MCF 10A (cell line): ENCODE measurements at regions not wholly inside any gene's neighbourhood (a gene's known extent, or its start where the extent isn't known, plus 50 kb on each side); places are given as distances from the start of the nearest gene placed in this dataset.

Source experiments
- BruUV-seq: library from RNA; stranded (reverse); fragments of 400-500 nt; replicated peaks from 2 replicates; lab custom pipeline; 2021; lab: Mats Ljungman, UMichigan
- CTCF ChIA-PET: fragments of 300-600 bp; sonication (Branson Sonifier 250); formaldehyde crosslinking; extraction: SDS; loops from one replicate; lab custom pipeline; 2021; ENCODE audit warnings: antibody characterized with exemption, inconsistent platforms; lab: Yijun Ruan, JAX
- POLR2A ChIA-PET: fragments of 300-600, 350-650 bp; sonication (Branson Sonifier 250); formaldehyde crosslinking; extraction: SDS; loops from one replicate; lab custom pipeline; 2020; ENCODE audit warnings: antibody characterized with exemption, inconsistent platforms; lab: Yijun Ruan, JAX
- DNase-seq: peaks from one replicate; pipeline ENCODE4 v3.0.0-alpha.2; 2018; ENCODE audit not compliant: unreplicated experiment
- H3K27ac Mint-ChIP-seq: one replicate; pipeline ENCODE4 v1.8.0; 2022; ENCODE audit warnings: mild to moderate bottlenecking, low read depth, mixed read lengths; ENCODE audit not compliant: unreplicated experiment
- H3K27me3 Mint-ChIP-seq: one replicate; pipeline ENCODE4 v1.8.0; 2022; ENCODE audit warnings: mixed read lengths; ENCODE audit not compliant: insufficient read depth, unreplicated experiment
- H3K36me3 Mint-ChIP-seq: one replicate; pipeline ENCODE4 v1.8.0; 2022; ENCODE audit warnings: mild to moderate bottlenecking, moderate library complexity, mixed read lengths; ENCODE audit not compliant: insufficient read depth, unreplicated experiment
- H3K4me1 Mint-ChIP-seq: one replicate; pipeline ENCODE4 v1.8.0; 2022; ENCODE audit warnings: mixed read lengths; ENCODE audit not compliant: insufficient read depth, unreplicated experiment
- H3K4me3 Mint-ChIP-seq: one replicate; pipeline ENCODE4 v1.8.0; 2022; ENCODE audit warnings: mild to moderate bottlenecking, moderate library complexity, mixed read lengths; ENCODE audit not compliant: unreplicated experiment
- H3K9me3 Mint-ChIP-seq: one replicate; pipeline ENCODE4 v1.8.0; 2022; ENCODE audit warnings: mixed read lengths; ENCODE audit not compliant: unreplicated experiment
- CTCF ChIP-seq: fragments of 200-600 bp; IDR thresholded peaks from one replicate; pipeline ENCODE4 v1.8.0; 2022; ENCODE audit warnings: antibody characterized with exemption, mild to moderate bottlenecking; ENCODE audit not compliant: unreplicated experiment
- intact Hi-C: fragments of 100-400 bp; cut with micrococcal nuclease; formaldehyde crosslinking; loops from 2 replicates; pipeline ENCODE4 v1.14.1; 2022

GRCh38 chr2:235217846-235218245 is 266.0 kb downstream of the SH3BP4 start:
- Mint-ChIP-seq H3K36me3 (no peaks in the 10 kb centered on the region), H3K9me3 (no peaks in the 10 kb centered on the region), H3K4me3 (no peak overlapping the region), H3K27ac (no peak overlapping the region), H3K27me3 (peaks cover 47% of the 10 kb centered on the region), H3K4me1 (no peaks in the 10 kb centered on the region)
- CTCF ChIA-PET: no interaction called here
- BruUV-seq: no TSS peak
- no peak for TF ChIP-seq CTCF
- intact Hi-C loops: no loop called here
- POLR2A ChIA-PET: interaction anchor here (0.7 kb wide), 1 partner anchor 344 kb away, joined by 3 read pairs; no protein-coding TSS in a partner anchor
- peak; percentile 52 for DNase-seq

- no peak for TF ChIP-seq CTCF
- peaks cover 47% of the 10 kb centered on the region for H3K27me3 Mint-ChIP-seq
- CTCF ChIA-PET: no interaction called here
- no TSS peak for BruUV-seq
- no peaks in the 10 kb centered on the region for H3K4me1 Mint-ChIP-seq
- H3K36me3 Mint-ChIP-seq: no peaks in the 10 kb centered on the region
- no peak overlapping the region for H3K4me3 Mint-ChIP-seq
- DNase-seq: no peak
- no peak overlapping the region for H3K27ac Mint-ChIP-seq
- POLR2A ChIA-PET: no interaction called here
- H3K9me3 Mint-ChIP-seq: no peaks in the 10 kb centered on the region
- intact Hi-C loops: no loop called here
Observed at GRCh38 chr2:235218486-235218907, 266.7 kb downstream of the SH3BP4 start.

- Mint-ChIP-seq H3K27ac (no peak overlapping the region), H3K36me3 (no peaks in the 10 kb centered on the region), H3K27me3 (peaks cover 47% of the 10 kb centered on the region), H3K9me3 (no peaks in the 10 kb centered on the region), H3K4me1 (no peaks in the 10 kb centered on the region), H3K4me3 (no peak overlapping the region)
- no TSS peak for BruUV-seq
- ChIA-PET POLR2A (no interaction called here), CTCF (interaction anchor here (0.8 kb wide), 1 partner anchor 375 kb away, joined by 3 read pairs; no protein-coding TSS in a partner anchor)
- intact Hi-C loops: no loop called here
- no peak for TF ChIP-seq CTCF
- no peak for DNase-seq
Observed at GRCh38 chr2:235219048-235219447, 267.2 kb downstream of the SH3BP4 start.

GRCh38 chr2:235220331-235220730 is 268.5 kb downstream of the SH3BP4 start:
- intact Hi-C loops: no loop called here
- TF ChIP-seq CTCF: no peak
- BruUV-seq: no TSS peak
- POLR2A ChIA-PET: no interaction called here
- peaks cover 47% of the 10 kb centered on the region for H3K27me3 Mint-ChIP-seq
- CTCF ChIA-PET: no interaction called here
- H3K4me1 Mint-ChIP-seq: no peaks in the 10 kb centered on the region
- no peaks in the 10 kb centered on the region for H3K9me3 Mint-ChIP-seq
- H3K4me3 Mint-ChIP-seq: no peak overlapping the region
- H3K27ac Mint-ChIP-seq: no peak overlapping the region
- H3K36me3 Mint-ChIP-seq: no peaks in the 10 kb centered on the region
- no peak for DNase-seq
